ENCODE measurements at regions not wholly inside any gene's neighbourhood (a gene's known extent, or its start where the extent isn't known, plus 50 kb on each side); places are given as distances from the start of the nearest gene placed in this dataset.

- no peak for TF ChIP-seq CTCF (IDR thresholded peaks at IDR 0.05)
- no peak for TF ChIP-seq GABPA (IDR thresholded peaks at IDR 0.05; ENCODE audit: low read depth)
- TF ChIP-seq TEAD4 (IDR thresholded peaks at IDR 0.05; ENCODE audit: borderline replicate concordance, insufficient read depth), result no peak
- TF ChIP-seq EZH2phosphoT487 (IDR thresholded peaks at IDR 0.05; ENCODE audit: borderline replicate concordance, low read depth), result no peak
- no peak for TF ChIP-seq SIN3A (IDR thresholded peaks at IDR 0.05; ENCODE audit: borderline replicate concordance, low read depth, low read length)
- no peak for TF ChIP-seq POLR2AphosphoS5 (IDR thresholded peaks at IDR 0.05; ENCODE audit: low read depth, low read length)
- TF ChIP-seq USF2 (IDR thresholded peaks at IDR 0.05; ENCODE audit: borderline replicate concordance, low read depth, low read length), result no peak
- TF ChIP-seq MAX (IDR thresholded peaks at IDR 0.05; ENCODE audit: low read depth), result no peak
- TF ChIP-seq CHD2 (IDR thresholded peaks at IDR 0.05; ENCODE audit: low read length, partially characterized antibody), result no peak
- no peak for TF ChIP-seq ZBTB33 (IDR thresholded peaks at IDR 0.05; ENCODE audit: borderline replicate concordance, low read depth)
- no peak for TF ChIP-seq REST (IDR thresholded peaks at IDR 0.05; ENCODE audit: low read depth, low read length)
These were observed 190.0 kb upstream of the SMIM30 start for GRCh38 chr7:113308399-113308798.
